ENCODE measurements at regions not wholly inside any gene's neighbourhood (a gene's known extent, or its start where the extent isn't known, plus 50 kb on each side); places are given as distances from the start of the nearest gene placed in this dataset.

DNA sequence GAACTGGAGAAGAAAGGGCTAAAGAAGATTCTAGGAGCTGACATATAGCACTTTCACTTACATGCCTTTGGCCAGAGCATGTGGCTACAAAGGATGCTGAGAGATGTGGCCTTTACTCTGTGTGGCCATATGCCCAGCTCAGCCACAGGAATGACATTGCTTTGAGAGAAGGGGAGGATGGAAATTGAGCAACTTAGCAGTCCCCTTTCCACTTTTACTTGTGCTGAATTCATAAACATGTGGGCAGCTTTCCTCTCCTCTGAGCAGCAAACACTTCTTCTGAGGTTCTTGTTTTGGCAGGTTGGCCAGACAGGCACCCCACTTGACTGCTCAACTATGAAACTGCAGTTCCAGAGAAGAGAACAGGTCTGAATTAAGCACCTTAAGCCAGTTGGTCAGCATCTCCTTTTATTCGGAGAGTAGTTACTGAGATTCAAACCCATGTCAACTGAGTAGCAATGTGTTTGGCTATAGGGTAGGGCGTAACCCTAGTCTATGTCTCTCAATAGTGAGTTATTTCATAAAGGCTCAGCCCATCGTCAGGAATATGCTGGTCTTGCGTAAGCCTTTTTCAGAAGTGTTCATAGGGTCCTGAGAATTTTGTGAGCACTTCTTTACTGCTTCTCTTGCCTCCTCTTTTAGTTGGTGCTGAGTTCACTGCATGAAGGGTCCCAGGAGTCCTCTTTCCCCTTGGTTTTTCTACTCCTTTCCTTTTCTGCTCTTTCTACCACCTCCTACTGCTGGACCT is 134.5 kb downstream of the PALM2AKAP2 start:
- Histone ChIP-seq H3K36me3 (ENCODE audit: control insufficient read depth, insufficient read depth, low read length) (no peaks in the 10 kb centered on the region), H3K27me3 (ENCODE audit: control insufficient read depth, insufficient read depth, low read length) (no peaks in the 10 kb centered on the region), H3K4me3 (ENCODE audit: low read depth, low read length) (no peak overlapping the region)
- TF ChIP-seq, protein P1, sequence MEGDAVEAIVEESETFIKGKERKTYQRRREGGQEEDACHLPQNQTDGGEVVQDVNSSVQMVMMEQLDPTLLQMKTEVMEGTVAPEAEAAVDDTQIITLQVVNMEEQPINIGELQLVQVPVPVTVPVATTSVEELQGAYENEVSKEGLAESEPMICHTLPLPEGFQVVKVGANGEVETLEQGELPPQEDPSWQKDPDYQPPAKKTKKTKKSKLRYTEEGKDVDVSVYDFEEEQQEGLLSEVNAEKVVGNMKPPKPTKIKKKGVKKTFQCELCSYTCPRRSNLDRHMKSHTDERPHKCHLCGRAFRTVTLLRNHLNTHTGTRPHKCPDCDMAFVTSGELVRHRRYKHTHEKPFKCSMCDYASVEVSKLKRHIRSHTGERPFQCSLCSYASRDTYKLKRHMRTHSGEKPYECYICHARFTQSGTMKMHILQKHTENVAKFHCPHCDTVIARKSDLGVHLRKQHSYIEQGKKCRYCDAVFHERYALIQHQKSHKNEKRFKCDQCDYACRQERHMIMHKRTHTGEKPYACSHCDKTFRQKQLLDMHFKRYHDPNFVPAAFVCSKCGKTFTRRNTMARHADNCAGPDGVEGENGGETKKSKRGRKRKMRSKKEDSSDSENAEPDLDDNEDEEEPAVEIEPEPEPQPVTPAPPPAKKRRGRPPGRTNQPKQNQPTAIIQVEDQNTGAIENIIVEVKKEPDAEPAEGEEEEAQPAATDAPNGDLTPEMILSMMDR (IDR thresholded peaks at IDR 0.05; ENCODE audit: insufficient read depth, low read length, poor library complexity, severe bottlenecking), result no peak
- DNase-seq (ENCODE audit: low read depth), result no peak

DNA sequence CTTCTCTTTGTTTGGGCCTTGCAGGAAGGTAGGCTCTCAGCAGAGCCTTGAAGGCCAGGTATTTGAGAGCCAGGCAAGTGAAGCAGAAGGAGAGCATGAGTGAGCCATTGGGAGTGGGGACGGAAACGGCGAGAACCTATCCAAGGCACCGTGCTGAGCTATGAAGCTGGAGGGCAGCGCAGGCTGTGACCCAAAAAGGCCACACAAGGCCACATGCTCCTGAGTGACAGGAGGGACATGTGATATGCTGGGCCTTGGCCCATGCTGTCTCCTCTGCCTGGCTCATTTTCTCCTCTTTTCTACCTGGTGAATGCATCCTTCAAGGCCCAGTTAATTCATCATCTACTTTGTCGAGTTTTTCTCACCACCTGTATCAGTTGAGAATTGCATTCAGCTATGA is 136.3 kb downstream of the PALM2AKAP2 start:
- DNase-seq (ENCODE audit: low read depth), result no peak
- TF ChIP-seq, protein P1 (IDR thresholded peaks at IDR 0.05; ENCODE audit: insufficient read depth, low read length, poor library complexity, severe bottlenecking), result no peak
- Histone ChIP-seq H3K4me3 (ENCODE audit: low read depth, low read length) (no peak overlapping the region), H3K27me3 (ENCODE audit: control insufficient read depth, insufficient read depth, low read length) (no peaks in the 10 kb centered on the region), H3K36me3 (ENCODE audit: control insufficient read depth, insufficient read depth, low read length) (no peaks in the 10 kb centered on the region)

DNA sequence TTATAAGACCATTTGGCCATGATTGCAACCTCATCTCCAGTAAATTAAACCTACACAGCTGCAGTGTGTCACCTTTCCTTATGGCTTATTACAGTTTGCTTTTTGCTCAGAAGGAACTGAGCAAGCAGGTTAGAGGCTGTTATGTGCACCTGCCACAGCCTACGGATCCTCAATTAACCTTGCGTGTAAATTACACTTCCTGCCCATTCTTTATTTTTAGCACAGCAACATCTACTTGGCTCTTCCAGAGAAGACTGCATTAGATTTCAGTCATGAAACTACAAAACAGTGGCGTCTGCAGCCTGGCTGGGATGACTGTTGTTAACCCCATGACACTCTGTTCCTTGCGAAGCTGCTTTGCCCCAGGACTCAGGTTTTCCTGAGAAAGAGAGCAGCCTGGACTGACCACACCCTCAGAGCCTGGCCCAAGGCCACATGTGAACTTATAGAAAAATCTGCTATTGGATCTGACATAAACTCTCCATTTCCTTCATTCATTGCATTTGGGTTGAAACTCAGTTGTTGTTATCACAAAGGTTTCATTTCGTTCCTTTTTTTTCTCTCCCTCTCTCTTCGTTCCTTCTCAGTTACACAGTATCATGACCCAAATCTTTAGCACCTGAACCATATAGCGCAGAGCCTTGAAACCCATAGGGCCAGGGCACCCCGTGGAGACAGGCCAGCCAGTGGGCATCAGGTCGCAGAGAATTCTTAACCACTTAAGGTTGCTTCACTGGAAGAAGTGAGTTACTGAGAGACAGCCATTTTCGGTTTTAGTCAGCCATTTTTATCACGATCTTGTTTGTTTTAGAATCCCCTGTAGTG is 138.6 kb downstream of the PALM2AKAP2 start:
- TF ChIP-seq, protein P1 (IDR thresholded peaks at IDR 0.05; ENCODE audit: insufficient read depth, low read length, poor library complexity, severe bottlenecking), result no peak
- H3K36me3 ChIP-seq (ENCODE audit: control insufficient read depth, insufficient read depth, low read length), result no peaks in the 10 kb centered on the region
- no peak for DNase-seq (ENCODE audit: low read depth)
- H3K4me3 ChIP-seq (ENCODE audit: low read depth, low read length), result no peak overlapping the region
- no peaks in the 10 kb centered on the region for H3K27me3 ChIP-seq (ENCODE audit: control insufficient read depth, insufficient read depth, low read length)

DNA sequence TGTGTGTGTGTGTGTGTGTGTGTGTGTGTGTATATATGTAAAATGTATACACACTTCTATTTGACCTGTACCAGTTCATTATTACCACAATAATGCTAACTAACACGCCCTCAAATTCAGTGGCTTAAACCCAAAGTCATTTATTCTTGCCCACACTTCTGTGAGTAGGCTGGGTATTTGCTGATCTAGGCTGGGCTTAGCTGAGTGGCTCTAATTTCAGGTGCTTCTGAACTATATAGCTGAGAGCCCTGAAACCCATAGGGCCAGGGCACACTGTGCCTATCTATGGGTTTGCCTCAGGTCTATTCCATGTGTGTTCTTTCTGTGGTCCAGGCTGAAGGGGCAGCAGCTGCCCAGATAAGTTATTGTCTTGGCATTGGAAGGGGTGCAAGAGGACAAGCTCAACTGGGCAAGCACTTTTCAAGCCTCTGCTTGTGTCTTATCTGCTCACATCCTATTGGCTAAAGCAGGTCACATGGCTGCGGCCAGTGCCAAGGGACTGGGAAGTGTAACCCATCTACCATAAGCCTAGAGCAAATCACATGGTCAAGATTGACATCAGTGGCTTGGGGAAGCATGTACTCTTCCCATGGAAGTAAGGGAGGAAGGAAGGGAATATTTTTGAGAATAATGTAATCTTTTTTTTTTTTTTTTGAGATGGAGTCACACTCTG is 139.9 kb downstream of the PALM2AKAP2 start:
- no peak overlapping the region for H3K4me3 ChIP-seq (ENCODE audit: low read depth, low read length)
- no peak for DNase-seq (ENCODE audit: low read depth)
- TF ChIP-seq, protein P1 (IDR thresholded peaks at IDR 0.05; ENCODE audit: insufficient read depth, low read length, poor library complexity, severe bottlenecking), result no peak
- no peaks in the 10 kb centered on the region for H3K27me3 ChIP-seq (ENCODE audit: control insufficient read depth, insufficient read depth, low read length)
- no peaks in the 10 kb centered on the region for H3K36me3 ChIP-seq (ENCODE audit: control insufficient read depth, insufficient read depth, low read length)

DNA sequence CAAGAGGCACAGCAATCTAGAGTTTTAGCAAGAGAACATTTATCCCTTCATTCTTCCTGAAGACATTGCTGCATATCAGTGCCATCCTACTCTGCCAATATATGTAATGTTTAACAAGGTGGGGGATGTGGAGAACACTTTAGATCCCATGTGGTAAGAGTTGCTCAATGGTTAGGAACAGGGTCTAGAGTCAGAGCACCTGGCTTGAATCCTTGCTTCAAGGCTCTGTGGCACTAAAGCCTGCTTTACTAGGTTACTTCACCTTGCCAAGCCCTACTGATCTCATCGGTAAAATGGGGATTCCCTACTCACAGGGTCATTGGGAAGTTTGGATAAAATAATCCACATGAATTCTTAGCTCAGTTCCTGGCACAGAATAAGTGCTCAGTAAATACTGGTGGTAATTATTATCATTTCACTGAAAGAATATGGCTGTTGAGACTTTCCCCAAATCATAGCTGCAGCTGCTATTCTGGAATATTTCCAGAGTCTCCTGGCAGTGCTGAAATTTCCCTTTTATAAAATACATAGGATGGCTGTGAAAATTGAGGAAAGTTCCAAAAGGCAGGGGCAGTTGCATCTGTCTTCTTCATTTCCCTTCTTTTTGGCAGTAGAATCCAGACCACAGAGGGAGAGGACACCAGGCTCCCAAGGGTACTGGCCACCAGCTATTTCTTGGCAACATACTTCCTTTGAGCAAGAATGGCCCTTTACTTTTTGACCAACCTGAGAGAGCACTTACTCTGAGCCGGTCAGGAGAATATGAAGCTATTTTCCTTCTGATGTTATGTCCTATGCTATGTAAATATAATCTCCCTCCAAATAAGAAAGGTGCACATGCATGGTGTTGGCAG is 142.8 kb downstream of the PALM2AKAP2 start:
- Histone ChIP-seq H3K4me3 (ENCODE audit: low read depth, low read length) (no peak overlapping the region), H3K27me3 (ENCODE audit: control insufficient read depth, insufficient read depth, low read length) (no peaks in the 10 kb centered on the region), H3K36me3 (ENCODE audit: control insufficient read depth, insufficient read depth, low read length) (no peaks in the 10 kb centered on the region)
- DNase-seq (ENCODE audit: low read depth), result no peak
- TF ChIP-seq, protein P1 (IDR thresholded peaks at IDR 0.05; ENCODE audit: insufficient read depth, low read length, poor library complexity, severe bottlenecking), result no peak
